IMR-90 (cell line): ENCODE measurements at regions not wholly inside any gene's neighbourhood (a gene's known extent, or its start where the extent isn't known, plus 50 kb on each side); places are given as distances from the start of the nearest gene placed in this dataset.

ENCODE experiments used
- ATAC-seq: fragments of 200-7000 bp; cut with Tn5 transposase; 2 replicates; pipeline ENCODE4 v1.9.1; 2020; ENCODE audit warnings: low read depth, mild to moderate bottlenecking, moderate library complexity
- BruUV-seq: library from RNA; stranded (reverse); fragments of 400-500 nt; replicated peaks from 2 replicates; lab custom pipeline; 2021; lab: Mats Ljungman, UMichigan
- CTCF ChIA-PET: fragments of 300-600 bp; formaldehyde crosslinking; extraction: SDS; loops from one replicate; lab custom pipeline; 2021; ENCODE audit warnings: antibody characterized with exemption; lab: Yijun Ruan, JAX
- POLR2A ChIA-PET: fragments of 300-600 bp; sonication (Branson Sonifier 250); formaldehyde crosslinking; loops from one replicate; lab custom pipeline; 2022; ENCODE audit warnings: antibody characterized with exemption; ENCODE audit not compliant: unreplicated experiment; lab: Charles Lee
- DNase-seq: peaks from one replicate; pipeline ENCODE4 v3.0.0; 2013
- H2AFZ ChIP-seq: replicated peaks from 2 replicates; pipeline ENCODE3; 2013; ENCODE audit warnings: low read length, mild to moderate bottlenecking; ENCODE audit not compliant: poor library complexity
- H2AK5ac ChIP-seq: 2 replicates; pipeline ENCODE4 v1.6.1; 2013; ENCODE audit warnings: low read depth, low read length, inconsistent platforms
- H2AK9ac ChIP-seq: replicated peaks from 2 replicates; pipeline ENCODE3; 2013; ENCODE audit warnings: mild to moderate bottlenecking, low read depth, low read length, moderate library complexity; ENCODE audit not compliant: poor library complexity
- H2BK120ac ChIP-seq: 2 replicates; pipeline ENCODE4 v1.6.1; 2013; ENCODE audit warnings: low read depth, low read length, inconsistent platforms
- H2BK15ac ChIP-seq: 3 replicates; pipeline ENCODE4 v1.6.1; 2013; ENCODE audit warnings: low read depth, low read length, inconsistent platforms
- H2BK20ac ChIP-seq: 2 replicates; pipeline ENCODE4 v1.6.1; 2013; ENCODE audit warnings: low read depth, mild to moderate bottlenecking, inconsistent platforms, low read length, moderate library complexity
- H2BK5ac ChIP-seq: 2 replicates; pipeline ENCODE4 v1.6.1; 2013; ENCODE audit warnings: mild to moderate bottlenecking, low read depth, low read length, inconsistent platforms; ENCODE audit not compliant: poor library complexity, severe bottlenecking
- H3K14ac ChIP-seq: replicated peaks from 2 replicates; pipeline ENCODE4 v1.6.1; 2013; ENCODE audit warnings: low read depth, low read length, inconsistent platforms
- H3K18ac ChIP-seq: 2 replicates; pipeline ENCODE4 v1.6.1; 2013; ENCODE audit warnings: low read depth, low read length, control low read depth
- H3K23ac ChIP-seq: 2 replicates; pipeline ENCODE4 v1.6.1; 2013; ENCODE audit warnings: low read depth, low read length, inconsistent platforms
- H3K27ac ChIP-seq: 2 replicates; pipeline ENCODE4 v1.5.1; 2013; ENCODE audit warnings: mild to moderate bottlenecking, control low read depth, low read length; ENCODE audit not compliant: insufficient read depth
- H3K27me3 ChIP-seq: 2 replicates; pipeline ENCODE4 v1.6.1; 2013; ENCODE audit warnings: low read length; ENCODE audit not compliant: control insufficient read depth, insufficient read depth
- H3K36me3 ChIP-seq: 2 replicates; pipeline ENCODE4 v1.6.1; 2013; ENCODE audit warnings: low read length, mixed read lengths; ENCODE audit not compliant: control insufficient read depth, insufficient read depth
- H3K4ac ChIP-seq: 2 replicates; pipeline ENCODE4 v1.6.1; 2013; ENCODE audit warnings: low read depth, low read length, inconsistent platforms
- H3K4me1 ChIP-seq: 2 replicates; pipeline ENCODE4 v1.6.1; 2013; ENCODE audit warnings: low read length, mixed read lengths; ENCODE audit not compliant: control insufficient read depth, insufficient read depth
- H3K4me2 ChIP-seq: 2 replicates; pipeline ENCODE4 v1.6.1; 2013; ENCODE audit warnings: low read depth, mild to moderate bottlenecking, control low read depth, low read length, moderate library complexity
- H3K4me3 ChIP-seq: 2 replicates; pipeline ENCODE4 v1.5.1; 2013; ENCODE audit warnings: low read depth, mild to moderate bottlenecking, control low read depth, low read length, moderate library complexity; ENCODE audit not compliant: insufficient read depth
- H3K56ac ChIP-seq: 2 replicates; pipeline ENCODE4 v1.6.1; 2013; ENCODE audit warnings: low read length, inconsistent platforms; ENCODE audit not compliant: insufficient read depth; ENCODE audit errors: extremely low read depth
- H3K79me1 ChIP-seq, 2 experiments: 2 replicates each; pipeline ENCODE4 v1.6.1; 2013; ENCODE audit warnings: low read length in 2 of 2, inconsistent platforms in 1 of 2, low read depth in 1 of 2
- H3K9ac ChIP-seq: 2 replicates; pipeline ENCODE4 v1.6.1; 2013; ENCODE audit warnings: low read depth, low read length, control low read depth
- H3K9me1 ChIP-seq: 2 replicates; pipeline ENCODE4 v1.6.1; 2013; ENCODE audit warnings: low read length, inconsistent platforms; ENCODE audit not compliant: insufficient read depth
- H3K9me3 ChIP-seq: 2 replicates; pipeline ENCODE4 v1.6.1; 2013; ENCODE audit warnings: low read length; ENCODE audit not compliant: control insufficient read depth, insufficient read depth
- H4K20me1 ChIP-seq: 2 replicates; pipeline ENCODE4 v1.6.1; 2013; ENCODE audit warnings: low read length, inconsistent platforms; ENCODE audit not compliant: insufficient read depth
- H4K5ac ChIP-seq: 2 replicates; pipeline ENCODE4 v1.6.1; 2013; ENCODE audit warnings: mild to moderate bottlenecking, low read depth, low read length, control low read depth
- H4K8ac ChIP-seq, 2 experiments: 2 replicates each; pipeline ENCODE4 v1.6.1; 2013; ENCODE audit warnings: low read depth in 2 of 2, low read length in 2 of 2, control low read depth in 1 of 2, inconsistent platforms in 1 of 2
- H4K91ac ChIP-seq: 2 replicates; pipeline ENCODE4 v1.6.1; 2013; ENCODE audit warnings: low read depth, low read length, inconsistent platforms; ENCODE audit not compliant: insufficient read depth
- BHLHE40 ChIP-seq: fragments of 150-350 bp; IDR thresholded peaks from 2 replicates; pipeline ENCODE4 v1.6.1; 2016; ENCODE audit warnings: mild to moderate bottlenecking, low read depth, low read length
- CEBPB ChIP-seq: IDR thresholded peaks from 2 replicates; pipeline ENCODE4 v1.6.1; 2012; ENCODE audit warnings: low read depth, low read length, improper control_type of control experiment
- CTCF ChIP-seq: conservative IDR thresholded peaks from 2 replicates; pipeline ENCODE4 v1.5.1; 2012; ENCODE audit warnings: mild to moderate bottlenecking, low read depth, low read length, improper control_type of control experiment
- ELK1 ChIP-seq: fragments of 150-350 bp; IDR thresholded peaks from 2 replicates; pipeline ENCODE4 v1.6.1; 2016; ENCODE audit warnings: low read depth, mild to moderate bottlenecking, low read length, moderate library complexity, borderline replicate concordance
- FOS ChIP-seq: fragments of 150-350 bp; IDR thresholded peaks from 2 replicates; pipeline ENCODE4 v1.6.1; 2016; ENCODE audit warnings: low read depth, low read length
- MAFK ChIP-seq: IDR thresholded peaks from 2 replicates; pipeline ENCODE4 v1.6.1; 2012; ENCODE audit warnings: low read depth, low read length, improper control_type of control experiment
- MAZ ChIP-seq: IDR thresholded peaks from 2 replicates; pipeline ENCODE4 v1.6.1; 2012; ENCODE audit warnings: low read depth, mild to moderate bottlenecking, low read length, improper control_type of control experiment, moderate library complexity, borderline replicate concordance
- MXI1 ChIP-seq: IDR thresholded peaks from 2 replicates; pipeline ENCODE4 v1.6.1; 2012; ENCODE audit warnings: low read depth, mild to moderate bottlenecking, low read length, moderate library complexity, borderline replicate concordance
- NFE2L2 ChIP-seq: fragments of 150-350 bp; IDR thresholded peaks from 2 replicates; pipeline ENCODE4 v1.6.1; 2016; ENCODE audit warnings: low read depth, mild to moderate bottlenecking, low read length
- POLR2A ChIP-seq: IDR thresholded peaks from 2 replicates; pipeline ENCODE4 v1.6.1; 2012; ENCODE audit warnings: mild to moderate bottlenecking, low read depth, low read length
- RAD21 ChIP-seq: IDR thresholded peaks from 2 replicates; pipeline ENCODE4 v1.6.1; 2012; ENCODE audit warnings: low read length, improper control_type of control experiment
- RCOR1 ChIP-seq: IDR thresholded peaks from 2 replicates; pipeline ENCODE4 v1.6.1; 2012; ENCODE audit warnings: mild to moderate bottlenecking, low read length, improper control_type of control experiment; ENCODE audit not compliant: insufficient replicate concordance
- RFX5 ChIP-seq: IDR thresholded peaks from 2 replicates; pipeline ENCODE4 v1.8.0; 2012; ENCODE audit warnings: low read depth, mild to moderate bottlenecking, low read length, moderate library complexity
- SMC3 ChIP-seq: fragments of 150-350 bp; IDR thresholded peaks from 2 replicates; pipeline ENCODE4 v1.6.1; 2016; ENCODE audit warnings: low read depth, mild to moderate bottlenecking, antibody characterized with exemption, low read length, moderate library complexity
- USF2 ChIP-seq: fragments of 150-350 bp; IDR thresholded peaks from 2 replicates; pipeline ENCODE4 v1.6.1; 2017; ENCODE audit warnings: mild to moderate bottlenecking, antibody characterized with exemption, low read length, low read depth
- WGBS, 2 experiments: methylation state at CpG; one replicate each; pipeline versions ENCODE4 v1.1.5 to v1.1.7; 2013; ENCODE audit warnings: missing lambda C conversion rate in 2 of 2; ENCODE audit not compliant: insufficient read length in 1 of 2; ENCODE audit errors: extremely low coverage in 2 of 2; 5-methylcytosine and 5-hydroxymethylcytosine counted together
- dilution Hi-C: fragments of 300-500 bp; cut with HindIII; formaldehyde crosslinking; loops from one replicate; pipeline ENCODE4 v1.14.3; 2018; ENCODE audit warnings: low sequenced_read_pairs; ENCODE audit not compliant: unreplicated experiment
- in situ Hi-C: fragments of 300-500 bp; cut with MboI; formaldehyde crosslinking; loops from 3 replicates; pipeline ENCODE4 v1.14.3; 2019; ENCODE audit warnings: low sequenced_read_pairs, inconsistent platforms, mixed read lengths
- intact Hi-C: fragments of 100-400 bp; cut with micrococcal nuclease; formaldehyde crosslinking; loops from 2 replicates; pipeline ENCODE4 v1.10.0; 2022

- dilution Hi-C loops (no loop called here), intact Hi-C loops (no loop called here), in situ Hi-C loops (no loop called here)
- Histone ChIP-seq H2BK15ac (no peak overlapping the region), H3K18ac (no peak overlapping the region), H4K8ac (no peak overlapping the region), H3K4me2 (no peak overlapping the region), H3K27ac (no peak overlapping the region), H3K36me3 (no peaks in the 10 kb centered on the region), H3K9ac (no peak overlapping the region), H2BK20ac (no peak overlapping the region), H2BK120ac (no peak overlapping the region), H2AFZ (no peak overlapping the region), H3K27me3 (no peaks in the 10 kb centered on the region), H2BK5ac (no peak overlapping the region), H3K23ac (no peak overlapping the region), H3K4ac (no peak overlapping the region), H4K91ac (no peak overlapping the region), H3K9me3 (peaks cover 16% of the 10 kb centered on the region), H4K20me1 (no peaks in the 10 kb centered on the region), H2AK9ac (no peak overlapping the region), H3K79me1 (no peaks in the 10 kb centered on the region), H4K5ac (no peak overlapping the region), H3K56ac (no peak overlapping the region), H3K14ac (no peak overlapping the region), H3K4me3 (no peak overlapping the region), H3K9me1 (no peaks in the 10 kb centered on the region), H3K4me1 (no peaks in the 10 kb centered on the region), H2AK5ac (no peak overlapping the region)
- TF ChIP-seq SMC3 (no peak), RCOR1 (no peak), FOS (no peak), RAD21 (no peak), CTCF (no peak), BHLHE40 (no peak), USF2 (no peak), RFX5 (no peak), MAFK (no peak), MXI1 (no peak), NFE2L2 (no peak), CEBPB (no peak), MAZ (no peak), ELK1 (no peak), POLR2A (no peak)
- WGBS, 2 experiments: 84% methylated on average over 9 of the region's 15 CpGs; no CpG with 5 or more reads in 1 of the 2 experiments
- DNase-seq: no peak
- ChIA-PET POLR2A (no interaction called here), CTCF (no interaction called here)
- BruUV-seq: no TSS peak
- no peak for ATAC-seq
Measured at GRCh38 chr6:77332915-77333623, 130.2 kb downstream of the HTR1B start.
